GM18951 (cell line): ENCODE measurements at regions not wholly inside any gene's neighbourhood (a gene's known extent, or its start where the extent isn't known, plus 50 kb on each side); places are given as distances from the start of the nearest gene placed in this dataset.

Experiments
- POLR2A ChIP-seq: IDR thresholded peaks from 4 replicates; pipeline ENCODE4 v1.6.1; 2011; ENCODE audit warnings: mild to moderate bottlenecking; ENCODE audit not compliant: insufficient read length, insufficient read depth; ENCODE audit errors: extremely low read depth
- in situ Hi-C: fragments of 300-500 bp; cut with MboI; formaldehyde crosslinking; loops from one replicate; pipeline ENCODE4 v1.12.0; 2022; ENCODE audit warnings: low sequenced_read_pairs, mixed read lengths, inconsistent platforms; ENCODE audit not compliant: unreplicated experiment

DNA sequence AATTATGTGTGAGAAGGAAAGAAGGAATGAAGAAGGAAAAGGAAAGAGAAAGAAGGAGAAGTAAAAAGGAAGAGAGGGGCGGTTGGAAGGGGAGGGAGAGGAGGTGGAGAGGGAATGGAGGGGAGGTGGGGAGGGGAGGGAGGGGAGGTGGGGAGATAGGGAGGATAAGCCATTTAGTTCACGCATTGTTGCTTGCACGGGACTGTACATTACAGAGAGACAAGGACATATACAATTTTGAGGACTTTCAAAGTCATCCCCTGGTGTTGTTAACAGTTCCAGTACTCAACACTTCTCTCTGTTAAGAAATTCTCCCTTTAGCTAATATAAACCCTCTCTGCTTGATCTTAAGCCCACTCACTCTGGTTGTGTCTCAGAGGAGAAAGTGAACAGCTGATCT, 312.5 kb downstream of the GRIN2B start:
- in situ Hi-C loops, result no loop called here
- no peak for TF ChIP-seq POLR2A

- no peak for TF ChIP-seq POLR2A
- in situ Hi-C loops, result no loop called here
These were observed 314.6 kb downstream of the GRIN2B start for GRCh38 chr12:13666806-13667205.

GRCh38 chr12:13661005-13661887, 320.2 kb downstream of the GRIN2B start:
- no peak for TF ChIP-seq POLR2A
- in situ Hi-C loops, result no loop called here

DNA sequence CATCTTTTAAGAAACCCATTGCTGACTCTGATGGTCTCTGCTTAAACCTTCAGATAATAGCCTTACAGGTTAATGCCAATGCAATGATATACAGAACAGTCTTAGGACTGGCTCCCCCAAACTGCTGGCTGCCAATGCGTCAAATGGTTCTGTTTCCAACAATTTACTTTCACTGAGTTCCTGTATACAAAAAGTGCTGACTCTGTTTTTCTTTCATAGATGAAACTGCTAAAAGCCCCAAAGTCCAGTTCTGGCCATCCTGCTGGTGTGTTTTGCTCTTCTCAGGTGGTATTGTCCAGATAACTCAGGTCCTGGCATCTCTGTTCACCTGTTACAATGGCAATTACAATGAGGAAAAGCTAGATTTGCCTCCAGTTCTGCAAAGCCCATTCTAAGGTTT, 326.9 kb downstream of the GRIN2B start:
- in situ Hi-C loops, result no loop called here
- no peak for TF ChIP-seq POLR2A

DNA sequence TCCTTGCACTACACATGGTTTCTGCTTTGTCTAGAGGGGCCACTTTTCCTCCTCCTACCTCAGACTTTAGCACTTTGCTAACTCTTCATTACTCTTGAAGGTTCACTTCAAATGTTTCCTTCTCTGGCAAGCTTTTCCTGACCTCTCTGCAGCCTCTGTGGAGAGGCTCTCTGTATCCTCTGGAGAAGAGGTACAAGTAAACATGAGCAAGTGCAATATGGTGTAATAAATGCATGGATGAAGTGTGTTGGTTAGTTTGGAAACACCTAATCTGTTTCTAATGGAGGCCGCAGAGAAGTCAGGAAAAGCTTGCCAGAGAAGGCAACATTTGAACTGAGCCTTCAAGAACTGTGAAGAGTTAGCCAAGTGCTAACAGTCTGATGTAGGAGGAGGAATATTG, 329.3 kb downstream of the GRIN2B start:
- in situ Hi-C loops, result no loop called here
- no peak for TF ChIP-seq POLR2A

DNA sequence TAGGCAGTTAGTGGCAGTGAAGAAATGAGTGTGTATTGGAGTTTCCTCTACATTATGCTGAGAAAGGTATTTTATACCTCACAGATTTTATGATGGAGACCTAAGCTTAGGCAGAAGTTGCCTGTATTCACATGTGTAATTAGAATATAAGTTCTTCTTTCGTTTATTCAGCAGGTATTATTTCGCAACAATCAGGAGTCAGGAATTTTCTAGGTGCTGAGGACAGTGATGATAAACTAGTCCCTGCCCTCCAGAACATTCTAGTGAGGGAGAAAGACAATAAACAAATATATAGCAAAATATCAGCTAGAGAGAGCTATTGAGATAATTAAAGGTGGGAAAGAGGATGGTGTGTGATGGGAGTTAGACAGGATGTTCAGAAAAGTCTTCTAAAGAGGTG, 345.7 kb downstream of the GRIN2B start:
- TF ChIP-seq POLR2A, result no peak
- in situ Hi-C loops, result no loop called here

- in situ Hi-C loops, result no loop called here
- no peak for TF ChIP-seq POLR2A
These were observed 349.5 kb downstream of the GRIN2B start for GRCh38 chr12:13631873-13632272.

DNA sequence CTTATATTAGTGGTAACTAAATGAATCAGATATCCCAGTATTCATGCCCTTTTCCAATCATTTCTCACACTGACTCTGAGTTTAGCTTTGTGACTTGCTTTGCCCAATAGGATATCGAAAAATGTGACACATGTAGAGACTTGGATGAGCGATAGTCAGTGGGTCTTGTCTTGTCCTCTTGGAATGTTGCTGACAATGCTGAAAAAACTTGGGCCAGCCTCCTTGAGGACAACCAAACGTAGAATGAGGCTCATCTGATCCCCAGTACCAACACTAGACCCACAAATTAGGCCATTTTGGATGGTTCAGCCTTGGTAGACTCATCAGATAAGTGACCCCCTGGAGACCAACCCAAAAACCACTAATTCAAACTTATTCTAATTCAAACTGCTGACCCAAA, 351.0 kb downstream of the GRIN2B start:
- no peak for TF ChIP-seq POLR2A
- in situ Hi-C loops, result no loop called here

DNA sequence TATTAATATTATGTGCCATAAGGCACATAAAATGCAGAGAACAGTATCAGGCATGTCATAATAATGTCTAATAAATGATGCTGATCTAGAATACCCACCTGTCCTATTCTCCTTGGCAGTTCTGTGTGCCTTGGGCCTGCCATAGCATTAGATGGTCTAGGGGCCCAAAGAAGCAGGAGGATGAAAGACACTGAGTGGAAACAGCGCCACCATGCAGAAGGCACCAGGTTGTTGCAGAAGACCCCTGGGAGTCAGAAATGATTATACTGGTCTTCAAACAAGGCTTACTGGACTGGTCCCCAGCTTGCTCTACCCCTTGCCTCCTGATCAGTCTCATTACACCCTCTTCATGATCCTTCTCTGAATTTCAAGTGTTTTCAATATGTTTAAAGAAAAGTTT, 353.3 kb downstream of the GRIN2B start:
- TF ChIP-seq POLR2A, result no peak
- in situ Hi-C loops, result no loop called here

GRCh38 chr12:13627536-13627935, 353.9 kb downstream of the GRIN2B start:
- in situ Hi-C loops, result no loop called here
- TF ChIP-seq POLR2A, result no peak

DNA sequence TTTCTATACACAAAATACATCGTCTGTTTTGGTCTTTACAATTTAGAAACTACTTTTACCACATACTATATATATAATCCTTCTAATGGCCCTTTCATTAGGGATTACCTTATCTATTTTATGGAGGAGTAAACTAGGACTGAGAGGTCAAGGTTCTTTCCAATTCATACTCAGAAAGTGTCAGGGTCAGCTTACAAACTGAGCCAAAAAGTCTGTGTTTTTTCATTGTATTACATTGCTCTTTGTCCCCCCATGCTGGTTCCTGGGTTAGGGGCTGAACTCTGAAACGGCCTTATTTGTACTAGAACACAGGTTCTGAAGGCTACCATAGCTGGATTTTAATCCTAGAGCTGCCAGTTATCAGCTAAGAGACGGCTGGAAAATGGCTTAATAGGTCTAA, 368.1 kb downstream of the GRIN2B start:
- TF ChIP-seq POLR2A, result no peak
- in situ Hi-C loops, result no loop called here

- in situ Hi-C loops, result no loop called here
- no peak for TF ChIP-seq POLR2A
These were observed 371.3 kb downstream of the GRIN2B start for GRCh38 chr12:13609894-13610679.

GRCh38 chr12:13606290-13606689, 375.1 kb downstream of the GRIN2B start:
- TF ChIP-seq POLR2A, result no peak
- in situ Hi-C loops, result no loop called here

DNA sequence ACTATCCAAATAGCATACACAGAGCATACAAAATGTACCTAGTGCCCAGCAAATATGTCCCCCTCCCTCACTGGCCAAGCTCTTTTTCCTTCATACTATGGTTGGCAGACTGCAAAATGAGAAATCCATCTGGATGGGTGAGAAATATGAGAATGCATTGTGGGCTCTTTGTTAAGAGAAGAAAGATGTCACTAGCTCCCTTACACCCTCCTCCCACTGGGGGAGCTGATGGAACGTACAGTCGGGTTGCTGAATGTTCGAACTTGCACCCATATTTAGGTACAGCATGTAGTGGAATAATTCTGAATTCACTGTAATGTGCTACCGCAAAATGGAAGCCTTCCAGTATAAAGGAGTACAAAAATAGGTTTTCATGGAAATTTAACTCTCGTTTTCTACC, 377.4 kb downstream of the GRIN2B start:
- no peak for TF ChIP-seq POLR2A
- in situ Hi-C loops, result no loop called here
